ENCODE measurements at regions not wholly inside any gene's neighbourhood (a gene's known extent, or its start where the extent isn't known, plus 50 kb on each side); places are given as distances from the start of the nearest gene placed in this dataset.

- TF ChIP-seq CTCF (IDR thresholded peaks at IDR 0.05; ENCODE audit: low read depth, low read length) (no peak), EZH2phosphoT487 (IDR thresholded peaks at IDR 0.05; ENCODE audit: low read depth) (no peak)
Measured at GRCh38 chr13:30051531-30052060, 201.2 kb upstream of the UBL3 start.
